ENCODE measurements at regions not wholly inside any gene's neighbourhood (a gene's known extent, or its start where the extent isn't known, plus 50 kb on each side); places are given as distances from the start of the nearest gene placed in this dataset.

GRCh38 chr17:79412886-79413390, 197.9 kb downstream of the RBFOX3 start:
- intact Hi-C loops (cut with DNase I), result no loop called here
- no peak for TF ChIP-seq CTCF (IDR thresholded peaks at IDR 0.05)
- TF ChIP-seq POLR2A (IDR thresholded peaks at IDR 0.05), result no peak
- no peak for TF ChIP-seq POLR2AphosphoS5 (IDR thresholded peaks at IDR 0.05)
- WGBS, result 34% methylated on average over 3 of the region's 3 CpGs
- Histone ChIP-seq H3K36me3 (no peaks in the 10 kb centered on the region), H3K9me3 (no peaks in the 10 kb centered on the region), H3K27ac (no peak overlapping the region), H3K4me3 (no peak overlapping the region), H3K27me3 (replicated peaks; ENCODE audit: insufficient read depth) (peaks cover 25% of the 10 kb centered on the region), H3K4me1 (replicated peaks) (no peaks in the 10 kb centered on the region)
- DNase-seq (ENCODE audit: low spot score), result no peak

- 93% methylated on average over 3 of the region's 3 CpGs for WGBS
- no peaks in the 10 kb centered on the region for H3K36me3 ChIP-seq
- TF ChIP-seq POLR2A (IDR thresholded peaks at IDR 0.05), result no peak
- TF ChIP-seq POLR2AphosphoS5 (IDR thresholded peaks at IDR 0.05), result no peak
- TF ChIP-seq CTCF (IDR thresholded peaks at IDR 0.05), result no peak
- intact Hi-C loops (cut with DNase I), result no loop called here
- no peak overlapping the region for H3K27ac ChIP-seq
- H3K9me3 ChIP-seq, result no peaks in the 10 kb centered on the region
- DNase-seq (ENCODE audit: low spot score), result no peak
- H3K4me3 ChIP-seq, result no peak overlapping the region
- peaks cover 25% of the 10 kb centered on the region for H3K27me3 ChIP-seq (replicated peaks; ENCODE audit: insufficient read depth)
- H3K4me1 ChIP-seq (replicated peaks), result no peaks in the 10 kb centered on the region
Measured at GRCh38 chr17:79412110-79412509, 198.7 kb downstream of the RBFOX3 start.

- peaks cover 19% of the 10 kb centered on the region for H3K27me3 ChIP-seq (replicated peaks; ENCODE audit: insufficient read depth)
- H3K4me1 ChIP-seq (replicated peaks), result no peaks in the 10 kb centered on the region
- no peaks in the 10 kb centered on the region for H3K9me3 ChIP-seq
- no peaks in the 10 kb centered on the region for H3K36me3 ChIP-seq
- intact Hi-C loops (cut with DNase I), result no loop called here
- no peak for DNase-seq (ENCODE audit: low spot score)
- no peak overlapping the region for H3K27ac ChIP-seq
- no peak overlapping the region for H3K4me3 ChIP-seq
- 67% methylated on average over 8 of the region's 8 CpGs for WGBS
- no peak for TF ChIP-seq POLR2AphosphoS5 (IDR thresholded peaks at IDR 0.05)
- no peak for TF ChIP-seq CTCF (IDR thresholded peaks at IDR 0.05)
- TF ChIP-seq POLR2A (IDR thresholded peaks at IDR 0.05), result no peak
Measured at GRCh38 chr17:79411419-79411818, 199.4 kb downstream of the RBFOX3 start.

GRCh38 chr17:79410681-79411080, 200.2 kb downstream of the RBFOX3 start:
- no peak overlapping the region for H3K4me3 ChIP-seq
- H3K9me3 ChIP-seq, result no peaks in the 10 kb centered on the region
- H3K27me3 ChIP-seq (replicated peaks; ENCODE audit: insufficient read depth), result peaks cover 14% of the 10 kb centered on the region
- H3K36me3 ChIP-seq, result no peaks in the 10 kb centered on the region
- WGBS, result 69% methylated on average over 9 of the region's 9 CpGs
- intact Hi-C loops (cut with DNase I), result no loop called here
- TF ChIP-seq CTCF (IDR thresholded peaks at IDR 0.05) (no peak), POLR2AphosphoS5 (IDR thresholded peaks at IDR 0.05) (no peak), POLR2A (IDR thresholded peaks at IDR 0.05) (no peak)
- no peaks in the 10 kb centered on the region for H3K4me1 ChIP-seq (replicated peaks)
- no peak overlapping the region for H3K27ac ChIP-seq
- DNase-seq (ENCODE audit: low spot score), result no peak

- H3K27me3 ChIP-seq (replicated peaks; ENCODE audit: insufficient read depth), result peaks cover 6% of the 10 kb centered on the region
- WGBS, result 43% methylated on average over 11 of the region's 11 CpGs
- H3K4me3 ChIP-seq, result no peak overlapping the region
- no peaks in the 10 kb centered on the region for H3K9me3 ChIP-seq
- no peak for DNase-seq (ENCODE audit: low spot score)
- intact Hi-C loops (cut with DNase I), result no loop called here
- no peak overlapping the region for H3K27ac ChIP-seq
- H3K36me3 ChIP-seq, result no peaks in the 10 kb centered on the region
- no peaks in the 10 kb centered on the region for H3K4me1 ChIP-seq (replicated peaks)
- no peak for TF ChIP-seq POLR2A (IDR thresholded peaks at IDR 0.05)
- no peak for TF ChIP-seq CTCF (IDR thresholded peaks at IDR 0.05)
- TF ChIP-seq POLR2AphosphoS5 (IDR thresholded peaks at IDR 0.05), result no peak
Measured at GRCh38 chr17:79408251-79408650, 202.6 kb downstream of the RBFOX3 start.

Measured in prostate gland (tissue), 2 donors.